ENCODE measurements at regions not wholly inside any gene's neighbourhood (a gene's known extent, or its start where the extent isn't known, plus 50 kb on each side); places are given as distances from the start of the nearest gene placed in this dataset.

DNA sequence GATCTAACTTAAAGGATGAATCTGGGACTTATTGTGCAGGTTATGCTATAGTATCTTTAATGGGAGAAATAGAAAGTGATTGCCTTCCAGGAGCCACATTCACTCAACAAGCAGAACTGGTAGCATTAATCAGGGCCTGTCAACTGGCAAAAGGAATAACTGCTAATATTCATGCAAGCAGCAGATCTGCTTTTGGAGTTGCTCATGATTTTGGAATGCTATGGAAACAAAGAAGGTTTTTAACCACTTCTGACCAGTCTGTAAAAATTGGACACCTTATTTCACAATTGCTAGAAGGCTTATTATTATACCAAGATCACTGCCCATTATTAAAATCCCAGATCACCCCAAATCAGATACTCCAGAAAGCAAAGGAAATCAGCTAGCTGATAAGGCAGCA is 200.4 kb downstream of the MREG start:
- H3K27me3 ChIP-seq (replicated peaks; ENCODE audit: control insufficient read depth, insufficient read depth, low read length): no peaks in the 10 kb centered on the region
- no peaks in the 10 kb centered on the region for H3K36me3 ChIP-seq (ENCODE audit: control insufficient read depth, insufficient read depth, low read length, severe bottlenecking)
- no peak overlapping the region for H3K4me3 ChIP-seq (ENCODE audit: low read length)
- peak; percentile 52 for DNase-seq (ENCODE audit: low read depth)
- H3K9ac ChIP-seq (ENCODE audit: low read length): no peak overlapping the region
- no peaks in the 10 kb centered on the region for H3K9me3 ChIP-seq (ENCODE audit: control insufficient read depth, low read length)
- H3K4me1 ChIP-seq (ENCODE audit: control insufficient read depth, insufficient read depth, low read length): peaks cover 37% of the 10 kb centered on the region

DNA sequence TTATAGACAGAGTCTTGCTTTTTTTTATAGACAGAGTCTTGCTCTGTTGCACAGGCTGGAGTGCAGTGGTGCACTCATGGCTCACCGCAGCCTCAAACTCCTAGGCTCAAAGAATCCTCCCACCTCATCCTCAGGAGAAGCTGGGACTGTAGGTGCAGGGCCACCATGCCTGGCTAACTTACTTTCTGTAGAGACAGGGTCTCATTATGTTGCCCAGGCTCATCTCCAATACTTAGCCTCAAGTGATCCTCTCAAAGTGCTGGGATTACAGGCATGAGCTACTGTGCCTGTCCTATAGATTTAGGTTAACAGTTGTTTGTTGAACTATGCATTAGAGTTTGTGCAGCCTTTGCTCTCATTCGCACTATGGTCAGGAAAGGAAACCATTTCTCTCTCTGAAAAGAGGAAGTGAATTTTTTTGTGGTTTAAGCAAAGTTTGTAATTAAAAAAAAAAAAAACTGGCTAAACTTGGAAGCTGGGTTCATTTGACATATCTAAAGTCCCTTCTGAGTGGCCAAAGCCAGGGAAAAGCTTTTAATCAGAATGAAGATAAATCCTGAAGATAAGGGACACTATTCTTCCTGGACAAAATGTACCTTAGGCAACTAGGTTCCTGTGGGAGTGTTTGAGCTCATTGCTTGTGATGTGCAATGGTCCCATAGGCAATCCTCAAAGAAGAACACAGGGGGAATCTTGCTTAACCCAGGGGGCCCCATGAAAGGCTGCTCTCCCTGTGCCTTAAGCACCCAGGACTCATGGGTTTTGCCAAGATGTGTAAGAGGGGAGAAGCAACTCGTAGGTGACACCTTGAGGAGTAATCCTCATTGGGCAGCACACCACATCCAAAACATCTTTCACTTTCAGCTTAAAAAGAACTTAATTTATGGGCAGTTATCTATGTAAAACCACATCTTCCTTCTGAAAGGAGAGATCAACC is 201.7 kb downstream of the MREG start:
- no peak overlapping the region for H3K9ac ChIP-seq (ENCODE audit: low read length)
- no peak overlapping the region for H3K4me3 ChIP-seq (ENCODE audit: low read length)
- no peaks in the 10 kb centered on the region for H3K27me3 ChIP-seq (replicated peaks; ENCODE audit: control insufficient read depth, insufficient read depth, low read length)
- peaks cover 36% of the 10 kb centered on the region for H3K4me1 ChIP-seq (ENCODE audit: control insufficient read depth, insufficient read depth, low read length)
- DNase-seq (ENCODE audit: low read depth): no peak
- H3K36me3 ChIP-seq (ENCODE audit: control insufficient read depth, insufficient read depth, low read length, severe bottlenecking): no peaks in the 10 kb centered on the region
- H3K9me3 ChIP-seq (ENCODE audit: control insufficient read depth, low read length): no peaks in the 10 kb centered on the region

DNA sequence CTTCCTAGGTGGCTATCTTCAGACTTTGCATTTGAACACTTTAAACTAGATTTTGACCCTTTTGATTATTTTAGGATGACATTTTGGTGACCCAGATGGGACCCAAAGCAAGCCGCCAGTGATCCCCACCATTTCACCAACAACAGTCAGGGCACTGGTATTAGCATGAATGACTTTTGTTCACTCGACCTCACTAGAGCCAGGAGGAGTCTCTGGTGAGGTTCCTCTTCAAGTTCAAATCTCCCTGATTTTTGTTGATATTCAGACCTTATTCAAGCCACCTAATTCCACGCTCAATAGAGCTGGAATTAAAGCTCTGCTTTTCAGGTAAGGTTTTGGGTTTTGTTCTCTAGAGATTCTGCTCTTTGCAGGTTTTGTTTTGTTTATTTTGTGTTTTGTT is 202.3 kb downstream of the MREG start:
- no peaks in the 10 kb centered on the region for H3K9me3 ChIP-seq (ENCODE audit: control insufficient read depth, low read length)
- H3K27me3 ChIP-seq (replicated peaks; ENCODE audit: control insufficient read depth, insufficient read depth, low read length): no peaks in the 10 kb centered on the region
- no peak overlapping the region for H3K4me3 ChIP-seq (ENCODE audit: low read length)
- no peak for DNase-seq (ENCODE audit: low read depth)
- H3K4me1 ChIP-seq (ENCODE audit: control insufficient read depth, insufficient read depth, low read length): peaks cover 29% of the 10 kb centered on the region
- no peak overlapping the region for H3K9ac ChIP-seq (ENCODE audit: low read length)
- no peaks in the 10 kb centered on the region for H3K36me3 ChIP-seq (ENCODE audit: control insufficient read depth, insufficient read depth, low read length, severe bottlenecking)

DNA sequence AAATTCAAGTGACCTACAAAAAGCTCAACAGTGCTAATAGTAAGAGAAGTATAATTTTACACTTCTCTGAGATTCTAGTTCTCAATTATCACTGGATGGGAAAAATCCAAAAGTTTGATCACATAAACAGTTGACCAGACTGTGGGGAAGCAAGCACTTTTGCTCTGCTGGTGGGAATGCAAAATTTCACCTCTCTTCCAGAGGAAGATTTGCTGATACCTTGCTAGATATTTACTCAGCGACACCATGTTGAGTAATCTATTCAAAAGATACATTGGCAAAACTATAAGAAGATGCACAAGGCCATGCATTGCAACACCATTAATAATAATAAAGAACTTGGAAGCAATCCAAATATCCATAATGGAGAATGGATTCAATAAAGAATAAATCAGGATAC is 204.4 kb downstream of the MREG start:
- Histone ChIP-seq H3K9ac (ENCODE audit: low read length) (no peak overlapping the region), H3K4me1 (ENCODE audit: control insufficient read depth, insufficient read depth, low read length) (peaks cover 21% of the 10 kb centered on the region), H3K4me3 (ENCODE audit: low read length) (peak overlapping the region; percentile 17), H3K36me3 (ENCODE audit: control insufficient read depth, insufficient read depth, low read length, severe bottlenecking) (no peaks in the 10 kb centered on the region), H3K27me3 (replicated peaks; ENCODE audit: control insufficient read depth, insufficient read depth, low read length) (no peaks in the 10 kb centered on the region), H3K9me3 (ENCODE audit: control insufficient read depth, low read length) (no peaks in the 10 kb centered on the region)
- DNase-seq (ENCODE audit: low read depth): no peak

DNA sequence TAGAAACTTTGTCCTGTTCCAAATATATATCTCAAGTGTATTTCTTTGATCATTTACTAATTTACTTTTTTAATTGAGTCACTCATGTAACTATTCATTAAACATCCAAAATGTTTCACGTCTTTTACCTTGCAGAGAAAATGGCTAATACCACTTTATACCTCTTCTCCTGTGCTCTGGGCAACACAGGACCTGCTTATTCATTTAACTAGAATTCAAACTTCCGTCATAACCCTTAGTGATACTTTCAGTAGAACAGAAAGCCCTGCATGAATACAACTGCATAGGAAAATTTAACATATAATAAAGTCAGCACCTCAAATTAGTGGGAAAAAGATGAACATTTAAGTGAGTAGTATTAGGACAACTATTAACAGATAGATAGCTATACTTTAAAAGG is 205.2 kb downstream of the MREG start:
- peak overlapping the region; percentile 2 for H3K9ac ChIP-seq (ENCODE audit: low read length)
- H3K4me3 ChIP-seq (ENCODE audit: low read length): peak overlapping the region; percentile 17
- H3K4me1 ChIP-seq (ENCODE audit: control insufficient read depth, insufficient read depth, low read length): peaks cover 21% of the 10 kb centered on the region
- H3K9me3 ChIP-seq (ENCODE audit: control insufficient read depth, low read length): no peaks in the 10 kb centered on the region
- H3K27me3 ChIP-seq (replicated peaks; ENCODE audit: control insufficient read depth, insufficient read depth, low read length): no peaks in the 10 kb centered on the region
- no peak for DNase-seq (ENCODE audit: low read depth)
- H3K36me3 ChIP-seq (ENCODE audit: control insufficient read depth, insufficient read depth, low read length, severe bottlenecking): no peaks in the 10 kb centered on the region

DNA sequence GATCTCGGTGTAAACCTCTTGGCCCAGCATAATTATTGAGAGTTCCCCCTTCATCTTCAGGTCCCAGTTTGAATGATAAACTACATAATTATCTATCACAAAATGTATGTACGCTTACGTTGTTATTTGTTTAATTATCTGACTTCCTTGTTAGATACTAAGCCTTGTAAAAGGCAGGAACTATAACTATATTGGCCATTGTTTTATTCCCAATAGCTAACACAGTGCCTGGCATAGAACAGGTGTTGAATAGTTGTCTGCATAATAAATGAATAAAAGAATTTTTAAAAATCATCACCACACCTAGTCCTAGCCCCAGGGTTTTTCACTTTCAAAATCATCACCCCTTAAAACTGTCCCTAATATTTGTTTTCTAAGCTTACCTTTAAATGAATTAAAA is 207.9 kb downstream of the MREG start:
- H3K4me1 ChIP-seq (ENCODE audit: control insufficient read depth, insufficient read depth, low read length): peaks cover 3% of the 10 kb centered on the region
- no peak for DNase-seq (ENCODE audit: low read depth)
- H3K9me3 ChIP-seq (ENCODE audit: control insufficient read depth, low read length): no peaks in the 10 kb centered on the region
- no peaks in the 10 kb centered on the region for H3K36me3 ChIP-seq (ENCODE audit: control insufficient read depth, insufficient read depth, low read length, severe bottlenecking)
- H3K9ac ChIP-seq (ENCODE audit: low read length): no peak overlapping the region
- H3K27me3 ChIP-seq (replicated peaks; ENCODE audit: control insufficient read depth, insufficient read depth, low read length): no peaks in the 10 kb centered on the region
- no peak overlapping the region for H3K4me3 ChIP-seq (ENCODE audit: low read length)

DNA sequence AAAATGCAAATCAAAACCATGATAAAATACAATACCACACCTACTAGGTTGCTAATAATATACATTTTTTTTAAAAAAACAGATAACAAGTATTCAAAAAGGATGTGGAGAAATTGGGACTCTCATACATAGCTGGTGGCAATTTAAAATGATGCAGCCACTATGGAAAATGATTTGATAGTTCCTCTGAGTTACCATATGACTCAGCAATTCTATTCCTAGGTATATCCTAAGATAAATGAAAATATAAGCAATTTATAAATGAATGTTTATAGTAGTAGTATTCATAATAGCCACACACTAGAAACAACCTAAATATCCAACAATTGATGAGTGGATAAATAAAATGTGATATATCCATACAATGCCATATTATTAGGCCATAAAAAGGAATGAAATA is 210.2 kb downstream of the MREG start:
- Histone ChIP-seq H3K27me3 (replicated peaks; ENCODE audit: control insufficient read depth, insufficient read depth, low read length) (no peaks in the 10 kb centered on the region), H3K36me3 (ENCODE audit: control insufficient read depth, insufficient read depth, low read length, severe bottlenecking) (no peaks in the 10 kb centered on the region), H3K4me3 (ENCODE audit: low read length) (no peak overlapping the region), H3K9ac (ENCODE audit: low read length) (no peak overlapping the region), H3K4me1 (ENCODE audit: control insufficient read depth, insufficient read depth, low read length) (peaks cover 11% of the 10 kb centered on the region), H3K9me3 (ENCODE audit: control insufficient read depth, low read length) (no peaks in the 10 kb centered on the region)
- no peak for DNase-seq (ENCODE audit: low read depth)

DNA sequence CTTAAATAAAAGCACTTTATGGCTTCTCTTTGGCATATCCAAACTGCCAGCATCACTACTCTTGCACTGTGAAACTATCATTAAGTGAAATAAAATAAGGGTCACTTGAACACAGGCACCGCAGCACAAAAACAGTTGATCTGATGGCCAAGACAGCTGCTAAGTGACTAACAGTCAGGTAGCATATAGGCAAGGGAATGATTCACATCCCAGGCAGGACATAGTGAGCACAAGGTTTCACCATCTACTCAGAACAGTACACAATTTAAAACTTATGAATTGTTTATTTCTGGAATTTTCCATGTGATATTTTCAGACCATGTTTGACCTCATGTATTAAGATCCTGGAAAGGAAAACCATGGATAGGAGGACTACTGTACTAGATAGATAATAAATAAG is 214.2 kb downstream of the MREG start:
- H3K36me3 ChIP-seq (ENCODE audit: control insufficient read depth, insufficient read depth, low read length, severe bottlenecking): no peaks in the 10 kb centered on the region
- no peaks in the 10 kb centered on the region for H3K27me3 ChIP-seq (replicated peaks; ENCODE audit: control insufficient read depth, insufficient read depth, low read length)
- H3K9ac ChIP-seq (ENCODE audit: low read length): no peak overlapping the region
- no peaks in the 10 kb centered on the region for H3K9me3 ChIP-seq (ENCODE audit: control insufficient read depth, low read length)
- H3K4me1 ChIP-seq (ENCODE audit: control insufficient read depth, insufficient read depth, low read length): peaks cover 19% of the 10 kb centered on the region
- no peak overlapping the region for H3K4me3 ChIP-seq (ENCODE audit: low read length)
- no peak for DNase-seq (ENCODE audit: low read depth)

DNA sequence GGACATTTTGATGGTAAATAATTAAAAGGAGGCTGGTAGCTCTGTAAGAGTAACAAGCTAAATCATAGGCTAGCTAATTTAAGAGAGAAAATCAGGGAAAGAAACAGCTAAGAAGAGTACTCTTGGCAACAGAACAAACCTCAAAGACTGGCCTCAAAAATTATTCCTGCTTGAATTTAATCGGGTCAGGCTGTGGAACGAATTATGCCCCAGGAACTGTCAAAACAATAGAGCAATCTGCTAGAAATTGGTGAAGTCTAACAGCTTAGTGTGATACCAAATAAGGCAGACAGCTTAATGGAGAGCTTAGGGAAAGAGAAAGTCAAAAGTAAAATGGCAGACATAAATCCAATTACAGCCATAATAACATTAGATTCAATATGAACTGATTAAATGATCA is 215.7 kb downstream of the MREG start:
- Histone ChIP-seq H3K36me3 (ENCODE audit: control insufficient read depth, insufficient read depth, low read length, severe bottlenecking) (no peaks in the 10 kb centered on the region), H3K9me3 (ENCODE audit: control insufficient read depth, low read length) (no peaks in the 10 kb centered on the region), H3K4me1 (ENCODE audit: control insufficient read depth, insufficient read depth, low read length) (peaks cover 26% of the 10 kb centered on the region), H3K27me3 (replicated peaks; ENCODE audit: control insufficient read depth, insufficient read depth, low read length) (no peaks in the 10 kb centered on the region), H3K9ac (ENCODE audit: low read length) (no peak overlapping the region), H3K4me3 (ENCODE audit: low read length) (no peak overlapping the region)
- DNase-seq (ENCODE audit: low read depth): peak; percentile 39

DNA sequence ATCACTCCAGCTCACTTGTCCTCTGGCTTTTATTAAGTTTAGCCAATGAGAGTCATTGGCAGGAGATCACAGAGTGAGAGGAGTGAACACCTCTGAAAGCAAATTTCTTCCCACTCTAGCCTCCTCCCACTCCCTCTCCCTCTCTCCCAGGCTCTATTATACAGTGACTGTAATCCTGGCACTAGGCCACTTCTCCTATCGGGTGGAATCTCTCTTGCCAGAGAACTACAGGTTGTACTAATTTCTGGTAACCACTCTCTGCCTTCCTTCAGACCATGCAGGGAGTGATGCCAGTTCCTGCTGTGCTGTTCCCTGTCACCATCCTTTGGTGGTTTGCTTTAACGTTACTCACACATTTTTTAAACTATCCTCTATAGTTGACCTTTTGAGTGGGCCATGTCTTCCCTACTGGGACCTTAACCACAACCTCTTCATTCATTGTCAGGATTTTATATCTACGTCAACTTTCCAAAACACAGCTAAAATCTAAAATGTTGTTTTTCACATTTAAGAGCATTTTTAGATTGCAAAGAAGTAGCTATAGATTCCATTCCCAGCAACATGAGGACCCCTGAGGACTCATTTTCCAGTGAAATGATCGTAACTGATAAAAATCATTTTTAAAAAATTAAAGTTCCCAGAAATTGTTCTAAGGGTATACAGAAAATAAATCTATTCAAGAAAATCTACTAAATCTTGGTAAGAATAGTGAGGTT is 217.1 kb downstream of the MREG start:
- peak; percentile 66 for DNase-seq (ENCODE audit: low read depth)
- Histone ChIP-seq H3K4me3 (ENCODE audit: low read length) (no peak overlapping the region), H3K36me3 (ENCODE audit: control insufficient read depth, insufficient read depth, low read length, severe bottlenecking) (no peaks in the 10 kb centered on the region), H3K27me3 (replicated peaks; ENCODE audit: control insufficient read depth, insufficient read depth, low read length) (no peaks in the 10 kb centered on the region), H3K9me3 (ENCODE audit: control insufficient read depth, low read length) (no peaks in the 10 kb centered on the region), H3K4me1 (ENCODE audit: control insufficient read depth, insufficient read depth, low read length) (peaks cover 26% of the 10 kb centered on the region), H3K9ac (ENCODE audit: low read length) (no peak overlapping the region)

DNA sequence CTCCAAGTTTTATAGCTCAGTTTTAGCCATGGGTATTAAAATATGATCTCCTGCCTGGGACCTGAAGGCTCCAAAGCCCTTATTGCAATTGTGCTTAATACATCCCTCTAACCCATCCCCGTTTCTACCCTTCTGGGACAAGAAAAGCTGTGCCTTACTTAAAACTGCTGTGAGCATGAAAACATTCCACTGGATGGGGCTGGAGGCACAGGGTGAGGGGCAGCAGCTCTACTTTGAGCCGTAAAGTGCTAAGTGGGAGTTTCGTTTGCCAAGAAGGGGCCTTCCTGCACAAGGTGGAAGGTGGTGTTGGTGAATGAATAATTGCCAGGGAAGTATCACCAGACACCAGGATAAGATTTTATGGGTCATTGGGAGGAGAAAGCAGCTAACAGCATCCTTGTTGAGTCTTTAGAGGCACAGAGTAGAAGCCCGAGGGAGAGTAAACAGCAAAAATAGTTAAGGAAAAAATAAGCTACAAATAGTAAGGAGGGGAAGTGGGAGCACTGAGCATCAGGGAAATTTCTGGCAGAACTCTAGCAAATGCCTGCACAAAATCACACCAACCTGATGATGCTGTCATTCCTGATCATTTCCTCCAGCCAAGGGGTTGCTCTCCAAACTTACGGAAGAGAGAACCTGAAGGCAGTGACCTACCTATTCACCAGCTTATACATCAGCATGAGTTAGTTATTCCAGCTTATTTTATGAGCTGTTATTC is 218.4 kb downstream of the MREG start:
- H3K27me3 ChIP-seq (replicated peaks; ENCODE audit: control insufficient read depth, insufficient read depth, low read length): no peaks in the 10 kb centered on the region
- DNase-seq (ENCODE audit: low read depth): no peak
- no peaks in the 10 kb centered on the region for H3K9me3 ChIP-seq (ENCODE audit: control insufficient read depth, low read length)
- H3K9ac ChIP-seq (ENCODE audit: low read length): no peak overlapping the region
- H3K36me3 ChIP-seq (ENCODE audit: control insufficient read depth, insufficient read depth, low read length, severe bottlenecking): no peaks in the 10 kb centered on the region
- peaks cover 35% of the 10 kb centered on the region for H3K4me1 ChIP-seq (ENCODE audit: control insufficient read depth, insufficient read depth, low read length)
- H3K4me3 ChIP-seq (ENCODE audit: low read length): no peak overlapping the region
